ENCODE measurements at regions not wholly inside any gene's neighbourhood (a gene's known extent, or its start where the extent isn't known, plus 50 kb on each side); places are given as distances from the start of the nearest gene placed in this dataset.

DNA sequence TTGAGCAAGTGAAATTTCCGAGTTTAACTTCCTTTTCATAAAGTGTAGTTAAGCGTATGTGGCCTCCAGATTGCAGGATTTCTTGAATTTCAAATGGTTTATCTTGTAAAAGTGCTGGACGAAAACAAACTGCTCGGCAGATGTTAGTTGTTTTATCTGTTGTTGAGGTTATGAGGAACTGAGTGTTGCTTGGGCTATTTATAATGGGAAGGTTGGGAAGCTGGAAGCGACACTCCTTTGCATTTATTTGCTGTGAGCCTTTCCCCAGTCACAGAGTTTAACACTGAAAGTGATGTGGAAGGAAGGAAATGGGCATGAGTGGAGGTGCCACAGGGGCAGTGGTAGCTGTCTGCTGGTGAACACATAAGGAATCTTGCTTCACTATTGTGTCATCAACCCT is 284.9 kb downstream of the PCDH7 start:
- TF ChIP-seq, protein P1, sequence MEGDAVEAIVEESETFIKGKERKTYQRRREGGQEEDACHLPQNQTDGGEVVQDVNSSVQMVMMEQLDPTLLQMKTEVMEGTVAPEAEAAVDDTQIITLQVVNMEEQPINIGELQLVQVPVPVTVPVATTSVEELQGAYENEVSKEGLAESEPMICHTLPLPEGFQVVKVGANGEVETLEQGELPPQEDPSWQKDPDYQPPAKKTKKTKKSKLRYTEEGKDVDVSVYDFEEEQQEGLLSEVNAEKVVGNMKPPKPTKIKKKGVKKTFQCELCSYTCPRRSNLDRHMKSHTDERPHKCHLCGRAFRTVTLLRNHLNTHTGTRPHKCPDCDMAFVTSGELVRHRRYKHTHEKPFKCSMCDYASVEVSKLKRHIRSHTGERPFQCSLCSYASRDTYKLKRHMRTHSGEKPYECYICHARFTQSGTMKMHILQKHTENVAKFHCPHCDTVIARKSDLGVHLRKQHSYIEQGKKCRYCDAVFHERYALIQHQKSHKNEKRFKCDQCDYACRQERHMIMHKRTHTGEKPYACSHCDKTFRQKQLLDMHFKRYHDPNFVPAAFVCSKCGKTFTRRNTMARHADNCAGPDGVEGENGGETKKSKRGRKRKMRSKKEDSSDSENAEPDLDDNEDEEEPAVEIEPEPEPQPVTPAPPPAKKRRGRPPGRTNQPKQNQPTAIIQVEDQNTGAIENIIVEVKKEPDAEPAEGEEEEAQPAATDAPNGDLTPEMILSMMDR (conservative IDR thresholded peaks at IDR 0.05; ENCODE audit: low read length), result no peak
- no peak for TF ChIP-seq EZH2phosphoT487 (IDR thresholded peaks at IDR 0.05; ENCODE audit: borderline replicate concordance, low read depth, low read length)
- no peak for DNase-seq (ENCODE audit: low spot score)
- Histone ChIP-seq H3K9me2 (ENCODE audit: insufficient read depth, low read length) (no peaks in the 10 kb centered on the region), H3K4me1 (ENCODE audit: insufficient read depth, low read length, poor library complexity, severe bottlenecking) (no peaks in the 10 kb centered on the region), H3K27ac (ENCODE audit: low read depth, low read length, poor library complexity, severe bottlenecking) (no peak overlapping the region), H3K4me2 (ENCODE audit: low read length) (no peak overlapping the region), H3K9me3 (ENCODE audit: low read length) (no peaks in the 10 kb centered on the region), H3K4me3 (ENCODE audit: low read depth, low read length, poor library complexity, severe bottlenecking) (no peak overlapping the region), H4K20me1 (ENCODE audit: insufficient read depth, low read length) (no peaks in the 10 kb centered on the region), H3K79me2 (ENCODE audit: insufficient read depth, low read depth, low read length) (no peaks in the 10 kb centered on the region), H3K36me3 (ENCODE audit: insufficient read depth, low read length) (no peaks in the 10 kb centered on the region), H2AFZ (ENCODE audit: low read length) (no peak overlapping the region)
- CTCF ChIA-PET (ENCODE audit: unreplicated experiment), result no interaction called here
- POLR2A ChIA-PET, result no interaction called here
- BruUV-seq (replicated peaks), result no TSS peak
- intact Hi-C loops (cut with micrococcal nuclease; ENCODE audit: unreplicated experiment), result no loop called here

DNA sequence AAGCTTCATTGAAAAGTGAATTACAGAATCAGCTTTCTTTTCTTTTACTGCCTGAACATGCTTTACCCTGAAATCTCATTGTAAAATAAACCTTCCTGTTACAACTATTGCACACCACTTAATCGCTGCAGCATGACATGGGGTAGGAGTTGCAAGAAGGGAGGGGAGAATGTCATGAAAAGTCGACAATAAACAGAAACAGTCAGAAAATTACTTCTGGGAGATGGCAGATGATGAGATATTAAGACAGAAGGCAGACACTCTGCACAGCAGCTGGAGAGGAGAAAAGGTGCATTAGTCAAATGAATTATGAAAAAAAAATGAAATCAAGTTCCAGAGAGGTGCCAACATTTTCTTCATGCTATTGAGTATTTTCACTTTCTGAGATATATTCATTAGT is 287.7 kb downstream of the PCDH7 start:
- Histone ChIP-seq H3K79me2 (ENCODE audit: insufficient read depth, low read depth, low read length) (no peaks in the 10 kb centered on the region), H3K36me3 (ENCODE audit: insufficient read depth, low read length) (no peaks in the 10 kb centered on the region), H3K4me2 (ENCODE audit: low read length) (no peak overlapping the region), H3K9me2 (ENCODE audit: insufficient read depth, low read length) (no peaks in the 10 kb centered on the region), H3K9me3 (ENCODE audit: low read length) (no peaks in the 10 kb centered on the region), H4K20me1 (ENCODE audit: insufficient read depth, low read length) (no peaks in the 10 kb centered on the region), H3K4me3 (ENCODE audit: low read depth, low read length, poor library complexity, severe bottlenecking) (no peak overlapping the region), H2AFZ (ENCODE audit: low read length) (no peak overlapping the region), H3K4me1 (ENCODE audit: insufficient read depth, low read length, poor library complexity, severe bottlenecking) (no peaks in the 10 kb centered on the region), H3K27ac (ENCODE audit: low read depth, low read length, poor library complexity, severe bottlenecking) (no peak overlapping the region)
- no TSS peak for BruUV-seq (replicated peaks)
- ChIA-PET POLR2A (interaction anchor here (0.6 to 0.8 kb wide), 2 partner anchors 82 to 581 kb away, joined by 4 read pairs; no protein-coding TSS in a partner anchor), CTCF (ENCODE audit: unreplicated experiment) (no interaction called here)
- DNase-seq (ENCODE audit: low spot score), result no peak
- no peak for TF ChIP-seq EZH2phosphoT487 (IDR thresholded peaks at IDR 0.05; ENCODE audit: borderline replicate concordance, low read depth, low read length)
- TF ChIP-seq, protein P1 (conservative IDR thresholded peaks at IDR 0.05; ENCODE audit: low read length), result no peak
- intact Hi-C loops (cut with micrococcal nuclease; ENCODE audit: unreplicated experiment), result no loop called here

DNA sequence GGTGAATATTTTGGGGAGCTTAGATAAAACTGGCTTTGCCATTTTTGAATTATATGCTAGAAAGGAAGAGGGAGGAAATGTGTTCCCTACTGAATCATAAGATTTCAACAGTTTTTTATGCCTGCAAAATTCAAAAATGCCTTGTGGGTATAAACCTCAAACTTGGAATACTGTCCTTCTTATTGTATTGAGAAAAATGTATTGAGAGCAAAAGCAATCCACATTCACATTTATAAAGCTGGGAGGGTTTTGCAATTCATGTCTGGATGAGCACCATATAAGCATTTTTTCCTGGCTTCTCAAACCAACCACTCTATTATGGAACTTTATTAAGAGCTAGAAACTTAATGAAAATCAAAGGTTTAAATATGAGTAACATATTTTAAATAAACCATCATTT is 289.8 kb downstream of the PCDH7 start:
- H3K79me2 ChIP-seq (ENCODE audit: insufficient read depth, low read depth, low read length), result no peaks in the 10 kb centered on the region
- no peak overlapping the region for H3K27ac ChIP-seq (ENCODE audit: low read depth, low read length, poor library complexity, severe bottlenecking)
- no peaks in the 10 kb centered on the region for H3K36me3 ChIP-seq (ENCODE audit: insufficient read depth, low read length)
- no peaks in the 10 kb centered on the region for H4K20me1 ChIP-seq (ENCODE audit: insufficient read depth, low read length)
- ChIA-PET POLR2A (interaction anchor here (1.1 to 1.4 kb wide), 2 partner anchors 10 to 13 kb away, joined by 3 read pairs; no protein-coding TSS in a partner anchor), CTCF (ENCODE audit: unreplicated experiment) (no interaction called here)
- no peak for DNase-seq (ENCODE audit: low spot score)
- no peak overlapping the region for H3K4me2 ChIP-seq (ENCODE audit: low read length)
- intact Hi-C loops (cut with micrococcal nuclease; ENCODE audit: unreplicated experiment), result no loop called here
- no peaks in the 10 kb centered on the region for H3K4me1 ChIP-seq (ENCODE audit: insufficient read depth, low read length, poor library complexity, severe bottlenecking)
- BruUV-seq (replicated peaks), result no TSS peak
- no peak overlapping the region for H2AFZ ChIP-seq (ENCODE audit: low read length)
- H3K9me2 ChIP-seq (ENCODE audit: insufficient read depth, low read length), result no peaks in the 10 kb centered on the region
- no peak for TF ChIP-seq EZH2phosphoT487 (IDR thresholded peaks at IDR 0.05; ENCODE audit: borderline replicate concordance, low read depth, low read length)
- TF ChIP-seq, protein P1 (conservative IDR thresholded peaks at IDR 0.05; ENCODE audit: low read length), result no peak
- no peaks in the 10 kb centered on the region for H3K9me3 ChIP-seq (ENCODE audit: low read length)
- no peak overlapping the region for H3K4me3 ChIP-seq (ENCODE audit: low read depth, low read length, poor library complexity, severe bottlenecking)
